ENCODE measurements at regions not wholly inside any gene's neighbourhood (a gene's known extent, or its start where the extent isn't known, plus 50 kb on each side); places are given as distances from the start of the nearest gene placed in this dataset.

GRCh38 chr7:156143683-156144082, 331.4 kb upstream of the SHH start:
- H3K4me3 ChIP-seq (replicated peaks in 1 of 2; ENCODE audit: low read depth in 2 of 2, low read length in 2 of 2): no peak overlapping the region
- no peak for TF ChIP-seq CTCF (IDR thresholded peaks at IDR 0.05; ENCODE audit: low read depth, low read length)
- DNase-seq (ENCODE audit: low read depth in 2 of 2): no peak

GRCh38 chr7:156143158-156143557, 330.9 kb upstream of the SHH start:
- no peak for TF ChIP-seq CTCF (IDR thresholded peaks at IDR 0.05; ENCODE audit: low read depth, low read length)
- DNase-seq (ENCODE audit: low read depth in 2 of 2): no peak
- H3K4me3 ChIP-seq (replicated peaks in 1 of 2; ENCODE audit: low read depth in 2 of 2, low read length in 2 of 2): no peak overlapping the region

GRCh38 chr7:156141941-156142340, 329.7 kb upstream of the SHH start:
- no peak overlapping the region for H3K4me3 ChIP-seq (replicated peaks in 1 of 2; ENCODE audit: low read depth in 2 of 2, low read length in 2 of 2)
- no peak for TF ChIP-seq CTCF (IDR thresholded peaks at IDR 0.05; ENCODE audit: low read depth, low read length)
- no peak for DNase-seq (ENCODE audit: low read depth in 2 of 2)

DNA sequence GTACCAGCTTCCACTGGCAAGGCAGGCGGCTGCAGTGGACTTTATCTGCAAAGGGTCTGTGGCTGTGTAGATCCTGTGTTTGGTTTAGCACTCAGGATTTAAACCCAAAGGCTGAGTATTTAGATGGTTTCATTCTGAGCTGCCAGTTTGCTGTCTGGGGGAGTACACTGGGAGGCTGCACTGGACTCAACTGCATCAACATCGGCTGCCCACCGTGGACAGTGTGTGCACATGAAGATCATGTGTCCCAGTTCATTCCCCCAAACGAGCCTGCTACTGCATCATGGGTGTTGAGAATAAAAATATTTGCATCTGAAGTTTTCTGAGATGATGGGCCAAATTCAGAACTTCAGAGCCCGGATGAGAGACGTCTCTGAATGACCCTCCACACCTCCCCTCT, 328.6 kb upstream of the SHH start:
- no peak for DNase-seq (ENCODE audit: low read depth in 2 of 2)
- TF ChIP-seq CTCF (IDR thresholded peaks at IDR 0.05; ENCODE audit: low read depth, low read length): no peak
- no peak overlapping the region for H3K4me3 ChIP-seq (replicated peaks in 1 of 2; ENCODE audit: low read depth in 2 of 2, low read length in 2 of 2)

GRCh38 chr7:156140447-156140846, 328.2 kb upstream of the SHH start:
- H3K4me3 ChIP-seq (replicated peaks in 1 of 2; ENCODE audit: low read depth in 2 of 2, low read length in 2 of 2): no peak overlapping the region
- no peak for DNase-seq (ENCODE audit: low read depth in 2 of 2)
- TF ChIP-seq CTCF (IDR thresholded peaks at IDR 0.05; ENCODE audit: low read depth, low read length): no peak

DNA sequence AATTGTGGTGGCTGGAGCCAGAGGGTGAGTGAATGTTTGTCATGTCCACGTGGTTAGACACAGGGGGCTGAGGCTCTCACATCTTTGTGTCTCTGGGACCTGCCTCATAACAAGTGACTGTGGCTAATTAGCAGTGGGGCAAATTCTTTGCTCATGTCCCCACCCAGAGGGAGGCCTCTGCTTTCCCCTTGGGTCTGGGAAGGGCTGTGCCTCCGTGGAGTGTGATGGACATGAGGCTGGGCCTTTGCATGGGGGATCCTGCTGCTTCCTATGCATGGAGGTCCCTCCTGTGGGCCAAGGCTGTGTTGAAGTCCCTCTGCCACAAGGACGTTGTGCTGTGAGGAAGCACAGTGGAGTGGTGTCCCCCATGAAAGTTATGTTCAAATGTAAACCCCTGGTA, 327.4 kb upstream of the SHH start:
- H3K4me3 ChIP-seq (replicated peaks in 1 of 2; ENCODE audit: low read depth in 2 of 2, low read length in 2 of 2): no peak overlapping the region
- no peak for DNase-seq (ENCODE audit: low read depth in 2 of 2)
- no peak for TF ChIP-seq CTCF (IDR thresholded peaks at IDR 0.05; ENCODE audit: low read depth, low read length)

GRCh38 chr7:156139112-156139511, 326.8 kb upstream of the SHH start:
- no peak for DNase-seq (ENCODE audit: low read depth in 2 of 2)
- no peak overlapping the region for H3K4me3 ChIP-seq (replicated peaks in 1 of 2; ENCODE audit: low read depth in 2 of 2, low read length in 2 of 2)
- TF ChIP-seq CTCF (IDR thresholded peaks at IDR 0.05; ENCODE audit: low read depth, low read length): no peak
